ENCODE measurements at regions not wholly inside any gene's neighbourhood (a gene's known extent, or its start where the extent isn't known, plus 50 kb on each side); places are given as distances from the start of the nearest gene placed in this dataset.
"Not testable (repeated sequence)": the region's sequence is repeated elsewhere in the genome, so short reads cannot be mapped to it uniquely, and the experiment has no call there.

GRCh38 chr3:135393898-135394525, 571.5 kb upstream of the PPP2R3A start:
- DNase-seq (ENCODE audit: low spot score), result no peak

- no peak for DNase-seq (ENCODE audit: low spot score)
Measured at GRCh38 chr3:135412475-135412874, 553.1 kb upstream of the PPP2R3A start.

- DNase-seq (ENCODE audit: low spot score), result no peak
Measured at GRCh38 chr3:135416182-135416581, 549.3 kb upstream of the PPP2R3A start.

GRCh38 chr3:135419155-135419554, 546.4 kb upstream of the PPP2R3A start:
- DNase-seq (ENCODE audit: low spot score), result no peak

GRCh38 chr3:135426508-135426907, 539.0 kb upstream of the PPP2R3A start:
- DNase-seq (ENCODE audit: low spot score), result no peak

GRCh38 chr3:135432402-135432801, 533.1 kb upstream of the PPP2R3A start:
- no peak for DNase-seq (ENCODE audit: low spot score)

GRCh38 chr3:135438889-135439597, 526.5 kb upstream of the PPP2R3A start:
- not testable (repeated sequence) for DNase-seq (ENCODE audit: low spot score)

- not testable (repeated sequence) for DNase-seq (ENCODE audit: low spot score)
Measured at GRCh38 chr3:135439632-135440031, 525.9 kb upstream of the PPP2R3A start.

- no peak for DNase-seq (ENCODE audit: low spot score)
Measured at GRCh38 chr3:135440233-135440632, 525.3 kb upstream of the PPP2R3A start.

- DNase-seq (ENCODE audit: low spot score), result no peak
Measured at GRCh38 chr3:135440746-135441145, 524.8 kb upstream of the PPP2R3A start.

- no peak for DNase-seq (ENCODE audit: low spot score)
Measured at GRCh38 chr3:135444058-135444457, 521.5 kb upstream of the PPP2R3A start.

- no peak for DNase-seq (ENCODE audit: low spot score)
Measured at GRCh38 chr3:135447483-135447882, 518.0 kb upstream of the PPP2R3A start.

- DNase-seq (ENCODE audit: low spot score), result no peak
Measured at GRCh38 chr3:135448520-135448919, 517.0 kb upstream of the PPP2R3A start.

- DNase-seq (ENCODE audit: low spot score), result no peak
Measured at GRCh38 chr3:135449046-135449445, 516.5 kb upstream of the PPP2R3A start.

GRCh38 chr3:135451037-135451785, 514.3 kb upstream of the PPP2R3A start:
- no peak for DNase-seq (ENCODE audit: low spot score)

- no peak for DNase-seq (ENCODE audit: low spot score)
Measured at GRCh38 chr3:135452881-135453280, 512.6 kb upstream of the PPP2R3A start.

- DNase-seq (ENCODE audit: low spot score), result no peak
Measured at GRCh38 chr3:135453326-135453725, 512.2 kb upstream of the PPP2R3A start.

- DNase-seq (ENCODE audit: low spot score), result no peak
Measured at GRCh38 chr3:135454890-135455289, 510.6 kb upstream of the PPP2R3A start.

- DNase-seq (ENCODE audit: low spot score), result no peak
Measured at GRCh38 chr3:135456108-135456790, 509.3 kb upstream of the PPP2R3A start.

- no peak for DNase-seq (ENCODE audit: low spot score)
Measured at GRCh38 chr3:135458541-135459322, 506.8 kb upstream of the PPP2R3A start.

GRCh38 chr3:135460273-135460672, 505.3 kb upstream of the PPP2R3A start:
- DNase-seq (ENCODE audit: low spot score), result no peak

- DNase-seq (ENCODE audit: low spot score), result no peak
Measured at GRCh38 chr3:135471911-135472310, 493.6 kb upstream of the PPP2R3A start.
